GM12878 (cell line): ENCODE measurements at regions not wholly inside any gene's neighbourhood (a gene's known extent, or its start where the extent isn't known, plus 50 kb on each side); places are given as distances from the start of the nearest gene placed in this dataset.

Source experiments
- ATAC-seq: fragments of 200-7000 bp; cut with Tn5 transposase; 3 replicates; pipeline ENCODE4 v1.9.1; 2020; ENCODE audit warnings: mild to moderate bottlenecking, moderate library complexity
- BruUV-seq: library from RNA; stranded (reverse); fragments of 400-500 nt; replicated peaks from 2 replicates; lab custom pipeline; 2021; lab: Mats Ljungman, UMichigan
- CTCF ChIA-PET: fragments of 300-600 bp; sonication (Branson Sonifier 250); formaldehyde crosslinking; extraction: SDS; loops from one replicate; lab custom pipeline; 2021; ENCODE audit warnings: inconsistent platforms; lab: Yijun Ruan, JAX
- POLR2A ChIA-PET: fragments of 350-600 bp; formaldehyde crosslinking; extraction: SDS; loops from one replicate; lab custom pipeline; 2021; ENCODE audit warnings: inconsistent platforms; lab: Charles Lee
- RAD21 ChIA-PET: fragments of 300-600 bp; sonication (Branson Sonifier 250); formaldehyde crosslinking; loops from one replicate; lab custom pipeline; 2023; ENCODE audit warnings: antibody characterized with exemption; ENCODE audit not compliant: unreplicated experiment; lab: Charles Lee
- SMC1A ChIA-PET: fragments of 300-600 bp; sonication (Branson Sonifier 250); formaldehyde crosslinking; loops from one replicate; lab custom pipeline; 2023; ENCODE audit not compliant: unreplicated experiment, uncharacterized antibody; lab: Charles Lee
- DNase-seq: peaks from one replicate; pipeline ENCODE4 v3.0.0-alpha.2; 2011; ENCODE audit warnings: low read depth, low spot score
- FAIRE-seq: peaks from 3 replicates; lab custom pipeline; 2011; peaks lifted over from hg19 to GRCh38; lab: Jason Lieb, UNC
- H2AFZ ChIP-seq: 2 replicates; pipeline ENCODE4 v1.6.0; 2011; ENCODE audit warnings: low read depth, low read length, control low read depth; ENCODE audit not compliant: control insufficient read depth
- H3K27ac ChIP-seq: 2 replicates; pipeline ENCODE4 v1.5.1; 2011; ENCODE audit warnings: control low read depth; ENCODE audit not compliant: control insufficient read depth, insufficient read depth
- H3K27me3 ChIP-seq, 2 experiments: replicated peaks in 1 of 2; 2 replicates each; pipeline versions ENCODE4 v1.6.0 to v1.6.1; 2011; ENCODE audit warnings: low read length in 1 of 2; ENCODE audit not compliant: control insufficient read depth in 2 of 2, insufficient read depth in 2 of 2
- H3K36me3 ChIP-seq, 2 experiments: 2 replicates each; pipeline ENCODE4 v1.5.1; 2011; ENCODE audit warnings: low read length in 1 of 2; ENCODE audit not compliant: control insufficient read depth in 2 of 2, insufficient read depth in 2 of 2
- H3K4me1 ChIP-seq: 2 replicates; pipeline ENCODE4 v1.6.1; 2011; ENCODE audit warnings: mild to moderate bottlenecking, low read length, moderate library complexity, mixed read lengths; ENCODE audit not compliant: control insufficient read depth, insufficient read depth
- H3K4me2 ChIP-seq: 2 replicates; pipeline ENCODE4 v1.6.0; 2011; ENCODE audit warnings: control low read depth; ENCODE audit not compliant: control insufficient read depth, insufficient read depth
- H3K4me3 ChIP-seq: fragments of 200-600 bp; sonication (generic); 2 replicates; pipeline ENCODE4 v1.5.1; 2016
- H3K79me2 ChIP-seq: 2 replicates; pipeline ENCODE4 v1.6.0; 2011; ENCODE audit warnings: low read length; ENCODE audit not compliant: control insufficient read depth, insufficient read depth
- H3K9ac ChIP-seq: 2 replicates; pipeline ENCODE4 v1.8.0; 2011; ENCODE audit warnings: low read length, control low read depth, mixed read lengths; ENCODE audit not compliant: control insufficient read depth, insufficient read depth
- H3K9me3 ChIP-seq: replicated peaks from 3 replicates; pipeline ENCODE4 v1.5.1; 2011; ENCODE audit warnings: mild to moderate bottlenecking, low read length; ENCODE audit not compliant: control insufficient read depth, insufficient read depth
- H4K20me1 ChIP-seq: 2 replicates; pipeline ENCODE4 v1.6.0; 2011; ENCODE audit not compliant: control insufficient read depth, insufficient read depth
- BCLAF1 ChIP-seq: fragments of 450-650 bp; IDR thresholded peaks from 2 replicates; pipeline ENCODE4 v1.6.1; 2017; ENCODE audit warnings: antibody characterized with exemption, mild to moderate bottlenecking, moderate library complexity
- CBX5 ChIP-seq: sonication (generic); IDR thresholded peaks from 2 replicates; pipeline ENCODE4 v1.6.1; 2016; ENCODE audit warnings: low read depth, moderate library complexity, mild to moderate bottlenecking, inconsistent platforms
- ESRRA ChIP-seq: IDR thresholded peaks from 2 replicates; pipeline ENCODE4 v1.6.1; 2012; ENCODE audit warnings: mild to moderate bottlenecking, low read length, improper control_type of control experiment
- IRF4 ChIP-seq: IDR thresholded peaks from 2 replicates; pipeline ENCODE4 v1.6.1; 2011; ENCODE audit warnings: low read depth, low read length
- MEF2B ChIP-seq: fragments of 450-650 bp; IDR thresholded peaks from 2 replicates; pipeline ENCODE4 v1.6.1; 2018; ENCODE audit warnings: mild to moderate bottlenecking, moderate library complexity; ENCODE audit not compliant: partially characterized antibody, poor library complexity, severe bottlenecking
- MTA3 ChIP-seq: IDR thresholded peaks from 2 replicates; pipeline ENCODE4 v1.6.1; 2012; ENCODE audit warnings: low read length, inconsistent platforms, borderline replicate concordance
- RCOR1 ChIP-seq: conservative IDR thresholded peaks from 2 replicates; pipeline ENCODE4 v1.6.1; 2012; ENCODE audit warnings: low read depth, low read length, improper control_type of control experiment
- SMAD5 ChIP-seq: IDR thresholded peaks from 2 replicates; pipeline ENCODE4 v1.6.1; 2016; ENCODE audit warnings: antibody characterized with exemption, low read depth
- ZNF622 ChIP-seq: fragments of 450-650 bp; IDR thresholded peaks from 2 replicates; pipeline ENCODE4 v1.6.1; 2017; ENCODE audit warnings: mild to moderate bottlenecking, inconsistent platforms
- ZNF687 ChIP-seq: fragments of 450-650 bp; IDR thresholded peaks from 2 replicates; pipeline ENCODE4 v1.6.1; 2017; ENCODE audit warnings: mild to moderate bottlenecking, moderate library complexity
- WGBS: methylation state at CpG from one replicate; pipeline ENCODE4 v1.1.6; 2016; ENCODE audit warnings: low lambda C conversion rate; ENCODE audit not compliant: insufficient replicate concordance, insufficient coverage; ENCODE audit errors: missing lambda C conversion rate; 5-methylcytosine and 5-hydroxymethylcytosine counted together
- in situ Hi-C: fragments of 300-500 bp; cut with MboI; formaldehyde crosslinking; loops from 9 replicates; pipeline ENCODE4 v1.14.3; 2018; ENCODE audit warnings: mixed read lengths
- intact Hi-C: fragments of 100-400 bp; cut with micrococcal nuclease; formaldehyde crosslinking; loops from one replicate; pipeline ENCODE4 v1.14.2; 2022; ENCODE audit not compliant: unreplicated experiment
- TF ChIP-seq, protein P1 (sequence below): IDR thresholded peaks from 2 replicates; pipeline ENCODE4 v1.6.1; 2011; ENCODE audit warnings: borderline replicate concordance, low read depth, mild to moderate bottlenecking, moderate library complexity, mixed read lengths, low read length; ENCODE audit not compliant: insufficient read depth; ENCODE audit errors: extremely low read length
- TF ChIP-seq, protein P2 (sequence below): IDR thresholded peaks from 2 replicates; pipeline ENCODE4 v1.6.1; 2012; ENCODE audit warnings: low read depth, low read length, improper control_type of control experiment

DNA sequence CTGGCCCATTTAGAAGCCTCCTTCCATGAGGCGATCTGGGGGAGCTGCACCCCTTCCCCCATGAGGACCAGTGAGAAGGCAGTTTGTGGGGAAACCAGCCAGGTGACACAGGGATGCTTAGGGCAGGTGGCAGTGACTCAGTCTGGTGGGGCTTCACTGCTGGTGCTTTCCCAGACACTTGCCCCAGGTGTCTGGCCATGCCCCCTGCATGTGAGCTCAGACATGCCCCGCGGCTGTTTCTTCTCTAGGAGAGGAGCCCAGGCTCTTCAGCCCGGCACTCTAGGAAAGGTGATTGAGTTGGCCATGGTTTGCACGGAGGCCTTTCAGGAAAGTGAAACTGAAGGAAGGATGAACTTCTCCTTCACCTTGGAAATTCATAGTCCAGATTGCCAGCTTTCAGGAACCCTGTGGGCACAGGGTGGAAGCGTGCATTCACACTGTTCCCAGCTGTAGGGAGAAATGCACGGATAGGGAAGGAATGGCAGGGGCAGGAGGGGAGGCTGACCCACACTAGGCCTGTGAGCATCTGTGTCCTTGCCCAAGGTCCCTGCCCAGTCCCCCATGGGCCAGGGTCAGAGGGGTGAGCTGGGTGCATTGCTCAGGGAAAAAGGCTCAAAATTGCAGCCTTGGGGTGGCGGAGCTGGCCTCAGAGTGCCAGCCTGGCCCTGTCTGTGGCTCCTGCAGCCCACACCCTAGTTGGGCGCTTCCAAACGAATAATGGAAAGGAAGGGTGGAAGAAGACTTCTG, 359.1 kb downstream of the GLRX3 start (continued):
- TF ChIP-seq ZNF687 (no peak), IRF4 (no peak)
- TF ChIP-seq, all 136 proteins: peak for 0

GRCh38 chr10:130495891-130496636, 359.9 kb downstream of the GLRX3 start:
- Histone ChIP-seq H3K79me2 (no peaks in the 10 kb centered on the region), H3K27me3 (no peaks in the 10 kb centered on the region), H3K4me1 (no peaks in the 10 kb centered on the region), H2AFZ (no peak overlapping the region), H3K27ac (no peak overlapping the region), H3K36me3 (no peaks in the 10 kb centered on the region), H3K9ac (no peak overlapping the region), H3K4me2 (no peak overlapping the region), H3K4me3 (no peak overlapping the region), H3K9me3 (no peaks in the 10 kb centered on the region; the same call in 2 of the 3 replicates), H4K20me1 (no peaks in the 10 kb centered on the region)
- ChIA-PET SMC1A (no interaction called here), RAD21 (no interaction called here), CTCF (no interaction called here), POLR2A (no interaction called here)
- in situ Hi-C loops (no loop called here), intact Hi-C loops (no loop called here)
- ATAC-seq (no peak), FAIRE-seq (no peak), DNase-seq (no peak)
- WGBS = 38% methylated on average over 14 of the region's 14 CpGs
- BruUV-seq = no TSS peak
- TF ChIP-seq ZNF622 (no peak), RCOR1 (no peak), ESRRA (no peak), MEF2B (no peak), MTA3 (no peak), CBX5 (no peak), SMAD5 (no peak), BCLAF1 (no peak)
- TF ChIP-seq, protein P1, sequence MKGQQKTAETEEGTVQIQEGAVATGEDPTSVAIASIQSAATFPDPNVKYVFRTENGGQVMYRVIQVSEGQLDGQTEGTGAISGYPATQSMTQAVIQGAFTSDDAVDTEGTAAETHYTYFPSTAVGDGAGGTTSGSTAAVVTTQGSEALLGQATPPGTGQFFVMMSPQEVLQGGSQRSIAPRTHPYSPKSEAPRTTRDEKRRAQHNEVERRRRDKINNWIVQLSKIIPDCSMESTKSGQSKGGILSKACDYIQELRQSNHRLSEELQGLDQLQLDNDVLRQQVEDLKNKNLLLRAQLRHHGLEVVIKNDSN = no peak
- TF ChIP-seq, protein P2, sequence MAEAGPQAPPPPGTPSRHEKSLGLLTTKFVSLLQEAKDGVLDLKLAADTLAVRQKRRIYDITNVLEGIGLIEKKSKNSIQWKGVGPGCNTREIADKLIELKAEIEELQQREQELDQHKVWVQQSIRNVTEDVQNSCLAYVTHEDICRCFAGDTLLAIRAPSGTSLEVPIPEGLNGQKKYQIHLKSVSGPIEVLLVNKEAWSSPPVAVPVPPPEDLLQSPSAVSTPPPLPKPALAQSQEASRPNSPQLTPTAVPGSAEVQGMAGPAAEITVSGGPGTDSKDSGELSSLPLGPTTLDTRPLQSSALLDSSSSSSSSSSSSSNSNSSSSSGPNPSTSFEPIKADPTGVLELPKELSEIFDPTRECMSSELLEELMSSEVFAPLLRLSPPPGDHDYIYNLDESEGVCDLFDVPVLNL = no peak
